Spleen (tissue), 7 donors: ENCODE measurements at regions not wholly inside any gene's neighbourhood (a gene's known extent, or its start where the extent isn't known, plus 50 kb on each side); places are given as distances from the start of the nearest gene placed in this dataset.

Experiments used
- CTCF ChIP-seq, 11 experiments: fragments of 200-600 bp in 7 of 11; fragments of 450-650 bp in 4 of 11; sonication (generic) in 4 of 11; IDR thresholded peaks in 8 of 11; conservative IDR thresholded peaks in 3 of 11; 1 replicate in 7 of 11; 2 replicates in 4 of 11; pipeline versions ENCODE4 v1.4.0 to v1.8.0; 2016 to 2021; ENCODE audit warnings: antibody characterized with exemption in 11 of 11, inconsistent platforms in 4 of 11, mild to moderate bottlenecking in 1 of 11
- POLR2AphosphoS5 ChIP-seq, 3 donors: sonication (generic); formaldehyde crosslinking; IDR thresholded peaks; one replicate each; pipeline ENCODE4 v1.5.1; 2017; ENCODE audit warnings: antibody characterized with exemption in 3 of 3
- donor health status: DM: no; HTN: no; CAD: no; lungs with moderate emphysema.
- donor health status: DM: no; HTN: no; CAD: no.
- donor health status: DM: no; HTN: no; CAD: no.

- TF ChIP-seq CTCF (IDR thresholded peaks at IDR 0.05 in 8 of 11, conservative IDR thresholded peaks at IDR 0.05 in 3 of 11) (no peak), POLR2AphosphoS5 (IDR thresholded peaks at IDR 0.05) (no peak)
Observed at GRCh38 chr2:12300019-12300602, 416.6 kb upstream of the TRIB2 start.
